Neural progenitor cell (in vitro differentiated cells): ENCODE measurements at regions not wholly inside any gene's neighbourhood (a gene's known extent, or its start where the extent isn't known, plus 50 kb on each side); places are given as distances from the start of the nearest gene placed in this dataset.
"Not testable (repeated sequence)": the region's sequence is repeated elsewhere in the genome, so short reads cannot be mapped to it uniquely, and the experiment has no call there.

Source experiments
- DNase-seq: peaks from one replicate; pipeline ENCODE4 v3.0.0-alpha.2; 2016; ENCODE audit warnings: low spot score
- H2AFZ ChIP-seq: fragments of 200-600 bp; sonication (generic); replicated peaks from 2 replicates; pipeline ENCODE4 v1.6.1; 2016; ENCODE audit warnings: antibody characterized with exemption
- H3F3A ChIP-seq: fragments of 200-600 bp; sonication (generic); 2 replicates; pipeline ENCODE4 v1.6.1; 2016; ENCODE audit warnings: antibody characterized with exemption, low read depth
- H3K27ac ChIP-seq: fragments of 200-600 bp; sonication (generic); 2 replicates; pipeline ENCODE4 v1.5.1; 2016; ENCODE audit warnings: mild to moderate bottlenecking
- H3K27me3 ChIP-seq: fragments of 200-600 bp; sonication (generic); 2 replicates; pipeline ENCODE4 v1.6.1; 2016; ENCODE audit warnings: mild to moderate bottlenecking, moderate library complexity
- H3K36me3 ChIP-seq: fragments of 200-600 bp; sonication (generic); 2 replicates; pipeline ENCODE4 v1.5.1; 2016
- H3K4me1 ChIP-seq: fragments of 200-600 bp; sonication (generic); 2 replicates; pipeline ENCODE4 v1.6.1; 2016; ENCODE audit warnings: mixed run types
- H3K4me2 ChIP-seq: fragments of 200-600 bp; sonication (generic); 2 replicates; pipeline ENCODE4 v1.6.1; 2016
- H3K4me3 ChIP-seq: fragments of 200-600 bp; sonication (generic); 2 replicates; pipeline ENCODE4 v1.5.1; 2016
- H3K79me2 ChIP-seq: fragments of 200-600 bp; sonication (generic); 2 replicates; pipeline ENCODE4 v1.6.1; 2016; ENCODE audit warnings: low read depth
- H3K9ac ChIP-seq: fragments of 200-600 bp; sonication (generic); 2 replicates; pipeline ENCODE4 v1.6.1; 2016
- H3K9me3 ChIP-seq: fragments of 200-600 bp; sonication (generic); 2 replicates; pipeline ENCODE4 v1.5.1; 2016; ENCODE audit warnings: low read depth
- H4K20me1 ChIP-seq: fragments of 200-600 bp; sonication (generic); 2 replicates; pipeline ENCODE4 v1.6.1; 2016; ENCODE audit warnings: low read depth
- H3K27ac Mint-ChIP-seq: 3 replicates; pipeline ENCODE4 v1.8.0; 2021; ENCODE audit warnings: mixed read lengths
- H3K27me3 Mint-ChIP-seq: 2 replicates; pipeline ENCODE4 v1.8.0; 2022; ENCODE audit warnings: low read depth, mild to moderate bottlenecking, inconsistent platforms, moderate library complexity, mixed read lengths; ENCODE audit not compliant: insufficient read depth
- H3K36me3 Mint-ChIP-seq: 3 replicates; pipeline ENCODE4 v1.8.0; 2021; ENCODE audit warnings: mixed read lengths
- H3K4me1 Mint-ChIP-seq: 3 replicates; pipeline ENCODE4 v1.8.0; 2021; ENCODE audit warnings: mixed read lengths
- H3K4me3 Mint-ChIP-seq: 3 replicates; pipeline ENCODE4 v1.8.0; 2021; ENCODE audit warnings: mild to moderate bottlenecking, moderate library complexity, mixed read lengths
- H3K9me3 Mint-ChIP-seq: 3 replicates; pipeline ENCODE4 v1.8.0; 2020; ENCODE audit warnings: mixed read lengths
- EZH2 ChIP-seq: fragments of 200-600 bp; sonication (generic); IDR thresholded peaks from 2 replicates; pipeline ENCODE4 v1.6.1; 2017; ENCODE audit warnings: antibody characterized with exemption, mild to moderate bottlenecking, moderate library complexity
- EZH2phosphoT487 ChIP-seq: fragments of 200-600 bp; sonication (generic); IDR thresholded peaks from 2 replicates; pipeline ENCODE4 v1.6.1; 2017; ENCODE audit warnings: antibody characterized with exemption
- TF ChIP-seq, protein P1 (sequence below): fragments of 200-600 bp; sonication (generic); IDR thresholded peaks from 2 replicates; pipeline ENCODE4 v1.5.1; 2017; ENCODE audit warnings: antibody characterized with exemption, mild to moderate bottlenecking

DNA sequence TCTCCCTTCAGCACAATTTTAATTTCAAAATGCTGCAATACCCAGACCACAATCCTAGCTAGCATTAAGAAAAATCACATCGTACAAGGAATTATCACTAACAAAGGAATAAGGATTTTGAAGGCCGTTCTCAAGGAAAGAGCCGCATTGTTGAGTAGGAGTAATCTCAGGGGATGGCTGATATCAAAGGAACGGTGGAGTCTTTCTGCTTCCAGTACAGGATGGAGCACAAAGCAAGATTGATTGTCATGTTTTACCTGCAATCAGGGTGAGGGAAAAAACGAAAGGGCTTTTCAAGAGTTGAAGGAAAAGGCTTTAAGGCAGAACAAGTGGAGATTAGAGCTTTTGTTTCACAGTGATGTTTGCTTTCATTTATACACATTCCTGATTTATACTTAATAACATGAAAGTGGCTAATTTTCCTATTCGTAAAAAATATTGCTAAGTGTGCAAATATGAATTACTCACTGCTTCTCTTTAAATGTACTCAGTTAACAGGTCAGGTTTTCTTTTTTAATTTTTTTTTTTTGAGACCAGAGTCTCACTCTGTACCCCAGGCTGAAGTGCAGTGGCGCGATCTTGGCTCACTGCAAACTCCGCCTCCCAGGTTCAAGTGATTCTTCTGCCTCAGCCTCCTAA lies 207.0 kb downstream of the TRIML1 start:
- no peak for DNase-seq
- H3F3A ChIP-seq = no peaks in the 10 kb centered on the region
- TF ChIP-seq EZH2 (no peak), EZH2phosphoT487 (no peak)
- TF ChIP-seq, protein P1, sequence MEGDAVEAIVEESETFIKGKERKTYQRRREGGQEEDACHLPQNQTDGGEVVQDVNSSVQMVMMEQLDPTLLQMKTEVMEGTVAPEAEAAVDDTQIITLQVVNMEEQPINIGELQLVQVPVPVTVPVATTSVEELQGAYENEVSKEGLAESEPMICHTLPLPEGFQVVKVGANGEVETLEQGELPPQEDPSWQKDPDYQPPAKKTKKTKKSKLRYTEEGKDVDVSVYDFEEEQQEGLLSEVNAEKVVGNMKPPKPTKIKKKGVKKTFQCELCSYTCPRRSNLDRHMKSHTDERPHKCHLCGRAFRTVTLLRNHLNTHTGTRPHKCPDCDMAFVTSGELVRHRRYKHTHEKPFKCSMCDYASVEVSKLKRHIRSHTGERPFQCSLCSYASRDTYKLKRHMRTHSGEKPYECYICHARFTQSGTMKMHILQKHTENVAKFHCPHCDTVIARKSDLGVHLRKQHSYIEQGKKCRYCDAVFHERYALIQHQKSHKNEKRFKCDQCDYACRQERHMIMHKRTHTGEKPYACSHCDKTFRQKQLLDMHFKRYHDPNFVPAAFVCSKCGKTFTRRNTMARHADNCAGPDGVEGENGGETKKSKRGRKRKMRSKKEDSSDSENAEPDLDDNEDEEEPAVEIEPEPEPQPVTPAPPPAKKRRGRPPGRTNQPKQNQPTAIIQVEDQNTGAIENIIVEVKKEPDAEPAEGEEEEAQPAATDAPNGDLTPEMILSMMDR = no peak
- no peak overlapping the region for H3K4me3 Mint-ChIP-seq
- H3K36me3 ChIP-seq = no peaks in the 10 kb centered on the region
- H4K20me1 ChIP-seq = no peaks in the 10 kb centered on the region
- H3K27ac ChIP-seq = no peak overlapping the region
- H3K79me2 ChIP-seq = no peaks in the 10 kb centered on the region
- H3K27me3 Mint-ChIP-seq = peaks cover 4% of the 10 kb centered on the region
- H3K4me2 ChIP-seq = no peak overlapping the region
- H3K4me1 ChIP-seq = no peaks in the 10 kb centered on the region
- no peak overlapping the region for H3K9ac ChIP-seq
- H3K36me3 Mint-ChIP-seq = no peaks in the 10 kb centered on the region
- no peaks in the 10 kb centered on the region for H3K27me3 ChIP-seq
- no peaks in the 10 kb centered on the region for H3K9me3 Mint-ChIP-seq
- H2AFZ ChIP-seq = no peak overlapping the region
- H3K9me3 ChIP-seq = no peaks in the 10 kb centered on the region
- no peak overlapping the region for H3K4me3 ChIP-seq
- no peak overlapping the region for H3K27ac Mint-ChIP-seq
- no peaks in the 10 kb centered on the region for H3K4me1 Mint-ChIP-seq

DNA sequence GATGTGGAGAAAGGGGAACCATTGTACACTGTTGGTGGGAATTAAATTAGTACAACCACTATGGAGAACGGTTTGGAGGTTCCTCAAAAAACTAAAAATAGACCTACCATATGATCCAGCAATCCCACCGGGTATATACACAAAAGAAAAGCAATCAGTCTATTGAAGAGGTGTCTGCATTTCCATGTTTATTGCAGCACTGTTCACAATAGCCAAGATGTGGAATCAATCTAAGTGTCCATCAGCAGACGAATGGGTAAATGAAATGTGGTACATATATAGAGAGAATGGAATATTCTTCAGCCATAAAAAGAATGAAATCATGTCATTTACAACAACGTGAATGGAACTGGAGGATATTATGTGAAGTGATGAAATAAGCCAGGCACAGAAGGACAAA lies 208.1 kb downstream of the TRIML1 start:
- DNase-seq = no peak
- H3K27ac Mint-ChIP-seq = no peak overlapping the region
- H3K4me3 Mint-ChIP-seq = no peak overlapping the region
- H3K27ac ChIP-seq = no peak overlapping the region
- no peaks in the 10 kb centered on the region for H3K36me3 Mint-ChIP-seq
- H3K4me2 ChIP-seq = no peak overlapping the region
- no peak overlapping the region for H3K4me3 ChIP-seq
- no peaks in the 10 kb centered on the region for H3K9me3 Mint-ChIP-seq
- H3F3A ChIP-seq = no peaks in the 10 kb centered on the region
- H3K4me1 ChIP-seq = no peaks in the 10 kb centered on the region
- H4K20me1 ChIP-seq = no peaks in the 10 kb centered on the region
- no peak overlapping the region for H3K9ac ChIP-seq
- TF ChIP-seq, protein P1 = no peak
- no peak for TF ChIP-seq EZH2
- TF ChIP-seq EZH2phosphoT487 = no peak
- H2AFZ ChIP-seq = no peak overlapping the region
- no peaks in the 10 kb centered on the region for H3K36me3 ChIP-seq
- H3K27me3 Mint-ChIP-seq = peaks cover 4% of the 10 kb centered on the region
- H3K9me3 ChIP-seq = no peaks in the 10 kb centered on the region
- no peaks in the 10 kb centered on the region for H3K4me1 Mint-ChIP-seq
- no peaks in the 10 kb centered on the region for H3K79me2 ChIP-seq
- no peaks in the 10 kb centered on the region for H3K27me3 ChIP-seq

DNA sequence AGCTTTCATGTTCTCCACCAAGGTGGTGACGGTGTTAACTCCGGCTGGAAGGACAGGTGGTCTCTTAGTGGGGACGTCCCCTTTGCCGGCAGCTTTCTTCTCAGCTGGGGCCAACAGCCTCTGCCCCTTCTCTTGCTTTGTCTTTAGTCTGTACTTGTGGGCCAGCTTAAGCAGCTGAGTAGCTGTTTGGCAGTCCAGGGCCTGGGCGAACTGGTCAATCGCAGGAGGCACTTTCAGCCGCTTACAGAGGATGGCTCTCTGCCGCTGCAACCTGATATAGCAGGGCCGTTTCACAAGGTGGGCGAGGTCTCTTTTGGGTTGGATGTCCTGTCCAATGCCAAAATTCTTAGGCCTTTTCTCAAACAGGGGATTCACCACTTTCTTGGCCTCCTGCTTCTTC lies 210.3 kb downstream of the TRIML1 start:
- H3K9me3 ChIP-seq, H3K4me1 ChIP-seq, H3K4me3 ChIP-seq, H3K36me3 ChIP-seq, H3K36me3 Mint-ChIP-seq, H3K4me2 ChIP-seq, H3K9me3 Mint-ChIP-seq, DNase-seq, H4K20me1 ChIP-seq, H3K4me1 Mint-ChIP-seq, H3K27me3 Mint-ChIP-seq, H3F3A ChIP-seq, H3K27me3 ChIP-seq, H3K27ac Mint-ChIP-seq, H3K9ac ChIP-seq, H3K79me2 ChIP-seq, H3K27ac ChIP-seq, H3K4me3 Mint-ChIP-seq: not testable (repeated sequence)
- H2AFZ ChIP-seq = peak overlapping the region; percentile 17

DNA sequence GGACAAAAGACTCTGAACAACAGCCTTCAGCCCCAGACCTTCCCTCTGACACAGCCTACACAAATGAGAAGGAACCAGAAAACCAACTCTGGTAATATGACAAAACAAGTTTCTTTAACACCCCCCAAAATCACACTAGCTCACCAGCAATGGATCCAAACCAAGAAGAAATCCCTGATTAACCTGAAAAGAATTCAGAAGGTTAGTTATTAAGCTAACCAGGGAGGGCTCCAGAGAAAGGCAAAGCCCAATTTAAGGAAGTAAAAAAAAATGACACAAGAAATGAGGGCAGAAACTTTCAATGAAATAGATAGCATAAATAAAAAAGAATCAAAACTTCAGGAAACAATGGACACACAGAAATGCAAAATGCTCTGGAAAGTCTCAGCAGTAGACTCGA lies 224.0 kb downstream of the TRIML1 start:
- no peak overlapping the region for H3K4me3 ChIP-seq
- H4K20me1 ChIP-seq = no peaks in the 10 kb centered on the region
- H3K9me3 Mint-ChIP-seq = peaks cover 4% of the 10 kb centered on the region
- TF ChIP-seq EZH2 = no peak
- TF ChIP-seq, protein P1 = no peak
- no peak for TF ChIP-seq EZH2phosphoT487
- peaks cover 8% of the 10 kb centered on the region for H3K4me1 ChIP-seq
- no peak overlapping the region for H3K4me2 ChIP-seq
- no peak overlapping the region for H3K27ac Mint-ChIP-seq
- no peak overlapping the region for H2AFZ ChIP-seq
- no peaks in the 10 kb centered on the region for H3K4me1 Mint-ChIP-seq
- H3K36me3 ChIP-seq = no peaks in the 10 kb centered on the region
- H3K27me3 Mint-ChIP-seq = no peaks in the 10 kb centered on the region
- no peak overlapping the region for H3K9ac ChIP-seq
- H3K27ac ChIP-seq = no peak overlapping the region
- no peak for DNase-seq
- no peak overlapping the region for H3K4me3 Mint-ChIP-seq
- H3K36me3 Mint-ChIP-seq = no peaks in the 10 kb centered on the region
- H3K79me2 ChIP-seq = no peaks in the 10 kb centered on the region
- H3K27me3 ChIP-seq = no peaks in the 10 kb centered on the region
- peaks cover 6% of the 10 kb centered on the region for H3F3A ChIP-seq
- no peaks in the 10 kb centered on the region for H3K9me3 ChIP-seq
